WTC11 (cell line): ENCODE measurements at regions not wholly inside any gene's neighbourhood (a gene's known extent, or its start where the extent isn't known, plus 50 kb on each side); places are given as distances from the start of the nearest gene placed in this dataset.

Experiments used
- ATAC-seq: fragments of 200-7000 bp; cut with Tn5 transposase; 2 replicates; pipeline ENCODE4 v1.10.0; 2021; ENCODE audit warnings: mild to moderate bottlenecking, moderate library complexity
- CTCF ChIA-PET: fragments of 300-600 bp; sonication (Branson Sonifier 250); formaldehyde crosslinking; loops from one replicate; lab custom pipeline; 2021; ENCODE audit warnings: antibody characterized with exemption; lab: Charles Lee
- POLR2A ChIA-PET: fragments of 350-600 bp; sonication (Branson Sonifier 250); formaldehyde crosslinking; loops from one replicate; lab custom pipeline; 2021; ENCODE audit warnings: antibody characterized with exemption; lab: Charles Lee
- DNase-seq: peaks from one replicate; pipeline ENCODE4 v3.0.0; 2021; ENCODE audit warnings: low spot score
- H3K27ac Mint-ChIP-seq: 2 replicates; pipeline ENCODE4 v1.8.0; 2021; ENCODE audit warnings: mixed read lengths
- H3K27me3 Mint-ChIP-seq: 2 replicates; pipeline ENCODE4 v1.8.0; 2021; ENCODE audit warnings: low read depth, mild to moderate bottlenecking, moderate library complexity, mixed read lengths
- H3K36me3 Mint-ChIP-seq: 2 replicates; pipeline ENCODE4 v1.8.0; 2021; ENCODE audit warnings: mixed read lengths
- H3K4me1 Mint-ChIP-seq: 2 replicates; pipeline ENCODE4 v1.8.0; 2022; ENCODE audit warnings: mixed read lengths
- H3K4me3 Mint-ChIP-seq: 2 replicates; pipeline ENCODE4 v1.8.0; 2021; ENCODE audit warnings: mild to moderate bottlenecking, moderate library complexity, mixed read lengths
- H3K9me3 Mint-ChIP-seq: 2 replicates; pipeline ENCODE4 v1.8.0; 2021; ENCODE audit warnings: mixed read lengths
- ATF2 ChIP-seq: sonication (generic); formaldehyde crosslinking; IDR thresholded peaks from 2 replicates; pipeline ENCODE4 v1.8.1; 2022; ENCODE audit warnings: low read depth, missing genetic modification reagents, borderline replicate concordance
- CDX4 ChIP-seq: fragments of 250-450 bp; sonication (Bioruptor Pico); IDR thresholded peaks from 2 replicates; pipeline ENCODE4 v1.9.0; 2021; ENCODE audit warnings: moderate library complexity, mild to moderate bottlenecking, inconsistent platforms, borderline replicate concordance
- EMX1 ChIP-seq: fragments of 250-450 bp; sonication (Bioruptor Pico); IDR thresholded peaks from 2 replicates; pipeline ENCODE4 v1.8.0; 2021; ENCODE audit warnings: mild to moderate bottlenecking
- ERG ChIP-seq: fragments of 250-450 bp; sonication (Bioruptor Pico); IDR thresholded peaks from 2 replicates; pipeline ENCODE4 v1.8.0; 2021; ENCODE audit warnings: mild to moderate bottlenecking
- ESRRA ChIP-seq: sonication (generic); formaldehyde crosslinking; IDR thresholded peaks from 2 replicates; pipeline ENCODE4 v1.8.1; 2022; ENCODE audit warnings: mild to moderate bottlenecking, missing genetic modification reagents, borderline replicate concordance
- ETV6 ChIP-seq: sonication (generic); formaldehyde crosslinking; IDR thresholded peaks from 2 replicates; pipeline ENCODE4 v1.8.1; 2022; ENCODE audit warnings: mild to moderate bottlenecking, missing genetic modification reagents
- GRHL2 ChIP-seq: fragments of 250-450 bp; sonication (Bioruptor Pico); IDR thresholded peaks from 2 replicates; pipeline ENCODE4 v1.8.0; 2022; ENCODE audit warnings: mild to moderate bottlenecking, moderate library complexity; ENCODE audit not compliant: insufficient replicate concordance, severe bottlenecking
- GTF2I ChIP-seq: fragments of 250-450 bp; sonication (Bioruptor Pico); conservative IDR thresholded peaks from 2 replicates; pipeline ENCODE4 v1.4.0; 2021; ENCODE audit warnings: mild to moderate bottlenecking
- IRF2 ChIP-seq: sonication (generic); formaldehyde crosslinking; IDR thresholded peaks from 2 replicates; pipeline ENCODE4 v1.8.0; 2022; ENCODE audit warnings: low read depth, missing genetic modification reagents, borderline replicate concordance
- NFE2L1 ChIP-seq: sonication (generic); formaldehyde crosslinking; IDR thresholded peaks from 2 replicates; pipeline ENCODE4 v1.8.1; 2023; ENCODE audit warnings: missing genetic modification reagents
- OVOL2 ChIP-seq: fragments of 250-450 bp; sonication (Bioruptor Pico); IDR thresholded peaks from 2 replicates; pipeline ENCODE4 v1.9.0; 2021; ENCODE audit warnings: mild to moderate bottlenecking, borderline replicate concordance
- TP53 ChIP-seq: sonication (generic); formaldehyde crosslinking; IDR thresholded peaks from 2 replicates; pipeline ENCODE4 v1.8.1; 2023; ENCODE audit warnings: mild to moderate bottlenecking, missing genetic modification reagents
- USF1 ChIP-seq: sonication (generic); formaldehyde crosslinking; IDR thresholded peaks from 2 replicates; pipeline ENCODE4 v1.8.0; 2022; ENCODE audit warnings: mild to moderate bottlenecking, missing genetic modification reagents
- ZNF138 ChIP-seq: sonication (generic); formaldehyde crosslinking; conservative IDR thresholded peaks from 2 replicates; pipeline ENCODE4 v1.8.1; 2022; ENCODE audit warnings: mild to moderate bottlenecking, moderate library complexity, missing genetic modification reagents
- TF ChIP-seq, protein P1 (sequence below): fragments of 200-600 bp; IDR thresholded peaks from 2 replicates; pipeline ENCODE4 v1.8.0; 2022; ENCODE audit warnings: antibody characterized with exemption
- TF ChIP-seq, protein P2 (sequence below): sonication (generic); formaldehyde crosslinking; IDR thresholded peaks from 2 replicates; pipeline ENCODE4 v1.8.1; 2022; ENCODE audit warnings: mild to moderate bottlenecking, moderate library complexity, missing genetic modification reagents
- TF ChIP-seq, protein P3 (sequence below): sonication (generic); formaldehyde crosslinking; IDR thresholded peaks from 2 replicates; pipeline ENCODE4 v1.8.0; 2023; ENCODE audit warnings: mild to moderate bottlenecking, missing genetic modification reagents

GRCh38 chr4:45648846-45649245, 475.0 kb downstream of the GABRG1 start (continued):
- TF ChIP-seq, protein P1, sequence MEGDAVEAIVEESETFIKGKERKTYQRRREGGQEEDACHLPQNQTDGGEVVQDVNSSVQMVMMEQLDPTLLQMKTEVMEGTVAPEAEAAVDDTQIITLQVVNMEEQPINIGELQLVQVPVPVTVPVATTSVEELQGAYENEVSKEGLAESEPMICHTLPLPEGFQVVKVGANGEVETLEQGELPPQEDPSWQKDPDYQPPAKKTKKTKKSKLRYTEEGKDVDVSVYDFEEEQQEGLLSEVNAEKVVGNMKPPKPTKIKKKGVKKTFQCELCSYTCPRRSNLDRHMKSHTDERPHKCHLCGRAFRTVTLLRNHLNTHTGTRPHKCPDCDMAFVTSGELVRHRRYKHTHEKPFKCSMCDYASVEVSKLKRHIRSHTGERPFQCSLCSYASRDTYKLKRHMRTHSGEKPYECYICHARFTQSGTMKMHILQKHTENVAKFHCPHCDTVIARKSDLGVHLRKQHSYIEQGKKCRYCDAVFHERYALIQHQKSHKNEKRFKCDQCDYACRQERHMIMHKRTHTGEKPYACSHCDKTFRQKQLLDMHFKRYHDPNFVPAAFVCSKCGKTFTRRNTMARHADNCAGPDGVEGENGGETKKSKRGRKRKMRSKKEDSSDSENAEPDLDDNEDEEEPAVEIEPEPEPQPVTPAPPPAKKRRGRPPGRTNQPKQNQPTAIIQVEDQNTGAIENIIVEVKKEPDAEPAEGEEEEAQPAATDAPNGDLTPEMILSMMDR, result no peak
- TF ChIP-seq ATF2 (CRISPR knock-in tag), result no peak
- no peak for TF ChIP-seq EMX1 (CRISPR knock-in tag)
- TF ChIP-seq, protein P2, sequence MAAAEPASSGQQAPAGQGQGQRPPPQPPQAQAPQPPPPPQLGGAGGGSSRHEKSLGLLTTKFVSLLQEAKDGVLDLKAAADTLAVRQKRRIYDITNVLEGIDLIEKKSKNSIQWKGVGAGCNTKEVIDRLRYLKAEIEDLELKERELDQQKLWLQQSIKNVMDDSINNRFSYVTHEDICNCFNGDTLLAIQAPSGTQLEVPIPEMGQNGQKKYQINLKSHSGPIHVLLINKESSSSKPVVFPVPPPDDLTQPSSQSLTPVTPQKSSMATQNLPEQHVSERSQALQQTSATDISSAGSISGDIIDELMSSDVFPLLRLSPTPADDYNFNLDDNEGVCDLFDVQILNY (CRISPR knock-in tag), result no peak
- no peak for TF ChIP-seq TP53 (CRISPR knock-in tag)
- TF ChIP-seq ESRRA (CRISPR knock-in tag), result no peak
- TF ChIP-seq ETV6, result no peak
- TF ChIP-seq NFE2L1 (CRISPR knock-in tag), result no peak
- no peak for TF ChIP-seq USF1 (CRISPR knock-in tag)
- no peak for TF ChIP-seq ZNF138
- TF ChIP-seq GRHL2 (CRISPR knock-in tag), result no peak
- no peak for TF ChIP-seq ERG (CRISPR knock-in tag)
- TF ChIP-seq GTF2I (CRISPR knock-in tag), result no peak

- DNase-seq, result no peak
- Mint-ChIP-seq H3K9me3 (peaks cover 16% of the 10 kb centered on the region), H3K36me3 (no peaks in the 10 kb centered on the region), H3K27ac (no peak overlapping the region), H3K27me3 (peaks cover 3% of the 10 kb centered on the region; the same call in 1 of the 2 replicates), H3K4me1 (no peaks in the 10 kb centered on the region), H3K4me3 (no peak overlapping the region)
- ATAC-seq, result no peak
- TF ChIP-seq CDX4 (CRISPR knock-in tag), result no peak
- TF ChIP-seq NFE2L1 (CRISPR knock-in tag), result no peak
- TF ChIP-seq, protein P3, sequence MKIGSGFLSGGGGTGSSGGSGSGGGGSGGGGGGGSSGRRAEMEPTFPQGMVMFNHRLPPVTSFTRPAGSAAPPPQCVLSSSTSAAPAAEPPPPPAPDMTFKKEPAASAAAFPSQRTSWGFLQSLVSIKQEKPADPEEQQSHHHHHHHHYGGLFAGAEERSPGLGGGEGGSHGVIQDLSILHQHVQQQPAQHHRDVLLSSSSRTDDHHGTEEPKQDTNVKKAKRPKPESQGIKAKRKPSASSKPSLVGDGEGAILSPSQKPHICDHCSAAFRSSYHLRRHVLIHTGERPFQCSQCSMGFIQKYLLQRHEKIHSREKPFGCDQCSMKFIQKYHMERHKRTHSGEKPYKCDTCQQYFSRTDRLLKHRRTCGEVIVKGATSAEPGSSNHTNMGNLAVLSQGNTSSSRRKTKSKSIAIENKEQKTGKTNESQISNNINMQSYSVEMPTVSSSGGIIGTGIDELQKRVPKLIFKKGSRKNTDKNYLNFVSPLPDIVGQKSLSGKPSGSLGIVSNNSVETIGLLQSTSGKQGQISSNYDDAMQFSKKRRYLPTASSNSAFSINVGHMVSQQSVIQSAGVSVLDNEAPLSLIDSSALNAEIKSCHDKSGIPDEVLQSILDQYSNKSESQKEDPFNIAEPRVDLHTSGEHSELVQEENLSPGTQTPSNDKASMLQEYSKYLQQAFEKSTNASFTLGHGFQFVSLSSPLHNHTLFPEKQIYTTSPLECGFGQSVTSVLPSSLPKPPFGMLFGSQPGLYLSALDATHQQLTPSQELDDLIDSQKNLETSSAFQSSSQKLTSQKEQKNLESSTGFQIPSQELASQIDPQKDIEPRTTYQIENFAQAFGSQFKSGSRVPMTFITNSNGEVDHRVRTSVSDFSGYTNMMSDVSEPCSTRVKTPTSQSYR (CRISPR knock-in tag), result no peak
- no peak for TF ChIP-seq OVOL2 (CRISPR knock-in tag)
- no peak for TF ChIP-seq IRF2 (CRISPR knock-in tag)
- POLR2A ChIA-PET, result no interaction called here
- CTCF ChIA-PET, result no interaction called here
These were observed 476.0 kb downstream of the GABRG1 start for GRCh38 chr4:45647823-45648222.
